CD4-positive, alpha-beta T cell treated with Interleukin-17A for 4 hours (primary cell): ENCODE measurements at regions not wholly inside any gene's neighbourhood (a gene's known extent, or its start where the extent isn't known, plus 50 kb on each side); places are given as distances from the start of the nearest gene placed in this dataset.

Experiments
- DNase-seq: peaks from one replicate; pipeline ENCODE4 v3.0.0-alpha.2; 2020; ENCODE audit warnings: mixed read lengths

- DNase-seq: no peak
These were observed 151.3 kb upstream of the TNRC6C start for GRCh38 chr17:77807051-77807745.

GRCh38 chr17:77807746-77808441 is 150.6 kb upstream of the TNRC6C start:
- no peak for DNase-seq

DNA sequence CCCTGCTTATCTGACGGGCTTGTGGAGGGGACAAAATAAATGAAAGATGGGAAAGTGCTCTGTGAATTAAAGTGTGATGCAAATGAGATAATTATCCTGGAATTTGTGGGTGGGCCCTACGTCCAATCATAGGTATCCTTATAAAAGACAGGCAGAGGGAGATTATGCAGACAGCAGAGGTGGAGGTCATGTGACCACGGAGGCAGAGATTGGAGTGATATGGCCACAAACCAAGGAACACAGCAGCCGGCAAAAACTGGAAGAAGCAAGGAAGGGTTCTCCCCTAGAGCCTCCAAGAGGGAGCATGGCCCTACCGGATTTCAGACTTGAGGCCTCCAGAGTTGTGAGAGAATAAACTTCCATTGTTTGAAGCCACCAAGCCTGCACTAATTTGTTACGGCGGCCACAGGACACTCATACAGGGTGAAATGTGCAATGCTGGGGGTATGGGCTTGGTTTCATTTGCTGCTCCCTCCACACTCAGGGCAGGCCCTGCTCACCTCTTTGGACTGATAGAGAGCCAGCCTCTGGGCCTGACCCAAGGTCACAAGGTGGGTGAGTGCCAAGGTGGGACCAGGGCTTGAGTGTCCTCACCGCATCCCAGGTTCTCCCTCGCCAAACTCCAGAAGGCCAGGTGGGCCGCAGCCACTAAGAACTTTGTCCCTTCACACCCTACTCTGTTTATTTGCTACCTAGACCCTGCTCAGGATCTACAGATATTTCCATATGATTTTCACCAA is 149.6 kb upstream of the TNRC6C start:
- no peak for DNase-seq

- no peak for DNase-seq
These were observed 148.7 kb upstream of the TNRC6C start for GRCh38 chr17:77809814-77810213.

DNA sequence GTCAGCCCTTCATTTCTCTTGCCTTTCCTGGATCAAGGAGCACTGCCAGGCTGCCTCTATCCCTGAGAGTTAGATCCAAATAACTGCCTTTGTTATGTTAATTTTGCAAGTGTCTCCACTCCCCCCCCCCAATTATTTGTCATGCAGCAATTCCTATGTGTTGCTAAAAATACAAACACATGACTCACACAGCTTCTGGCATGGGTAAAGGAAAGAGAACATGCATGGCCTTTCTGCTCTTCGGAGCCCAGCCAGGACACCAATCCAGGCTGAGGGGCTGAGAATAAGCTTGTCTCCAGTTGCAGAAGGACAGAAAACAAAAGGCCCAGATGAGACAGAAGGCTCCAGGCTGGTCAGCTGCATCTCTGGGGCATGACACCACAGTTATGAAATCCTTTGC is 148.0 kb upstream of the TNRC6C start:
- DNase-seq: no peak

GRCh38 chr17:77811521-77811920 is 147.0 kb upstream of the TNRC6C start:
- no peak for DNase-seq

GRCh38 chr17:77814091-77814772 is 144.3 kb upstream of the TNRC6C start:
- DNase-seq: no peak

DNA sequence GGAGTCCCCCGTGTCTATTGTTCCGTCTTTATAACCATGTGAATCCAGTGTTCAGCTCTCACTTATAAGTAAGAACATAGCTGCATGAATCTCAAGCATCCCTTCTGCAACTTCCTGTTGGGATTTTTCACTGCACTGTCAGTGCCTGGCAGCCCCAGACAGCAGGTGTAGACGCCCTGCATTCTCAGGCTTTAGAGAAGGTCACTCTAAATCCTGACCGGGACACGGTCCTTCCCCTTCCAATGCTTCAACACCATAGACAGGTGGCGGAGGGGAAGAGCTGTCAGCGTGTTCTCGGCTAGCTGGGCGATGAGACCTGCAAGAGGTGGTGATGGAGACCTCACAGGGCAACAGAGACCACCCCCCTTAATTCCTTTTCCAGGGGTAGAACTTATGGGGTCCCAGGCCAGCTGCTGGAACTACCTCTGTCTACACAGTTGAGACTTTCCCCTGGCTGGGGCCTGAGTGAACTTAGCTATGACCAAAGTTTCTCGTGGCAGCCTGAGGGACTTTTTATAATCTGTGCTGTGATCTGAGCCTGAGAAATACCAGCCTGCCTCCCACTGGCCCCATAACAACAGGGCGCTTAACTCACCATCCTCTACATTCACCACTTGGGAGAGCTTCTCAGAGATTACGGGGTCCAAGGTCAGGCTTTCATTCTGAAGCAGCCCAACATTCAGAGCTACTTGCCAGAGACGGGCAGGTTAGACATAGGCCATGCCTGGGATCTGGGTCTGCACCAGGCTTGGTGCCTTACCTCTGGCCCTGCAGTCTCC is 143.2 kb upstream of the TNRC6C start:
- no peak for DNase-seq

- DNase-seq: no peak
These were observed 140.6 kb upstream of the TNRC6C start for GRCh38 chr17:77817953-77818352.

- no peak for DNase-seq
These were observed 139.0 kb upstream of the TNRC6C start for GRCh38 chr17:77819497-77819896.

GRCh38 chr17:77821114-77821513 is 137.4 kb upstream of the TNRC6C start:
- no peak for DNase-seq

DNA sequence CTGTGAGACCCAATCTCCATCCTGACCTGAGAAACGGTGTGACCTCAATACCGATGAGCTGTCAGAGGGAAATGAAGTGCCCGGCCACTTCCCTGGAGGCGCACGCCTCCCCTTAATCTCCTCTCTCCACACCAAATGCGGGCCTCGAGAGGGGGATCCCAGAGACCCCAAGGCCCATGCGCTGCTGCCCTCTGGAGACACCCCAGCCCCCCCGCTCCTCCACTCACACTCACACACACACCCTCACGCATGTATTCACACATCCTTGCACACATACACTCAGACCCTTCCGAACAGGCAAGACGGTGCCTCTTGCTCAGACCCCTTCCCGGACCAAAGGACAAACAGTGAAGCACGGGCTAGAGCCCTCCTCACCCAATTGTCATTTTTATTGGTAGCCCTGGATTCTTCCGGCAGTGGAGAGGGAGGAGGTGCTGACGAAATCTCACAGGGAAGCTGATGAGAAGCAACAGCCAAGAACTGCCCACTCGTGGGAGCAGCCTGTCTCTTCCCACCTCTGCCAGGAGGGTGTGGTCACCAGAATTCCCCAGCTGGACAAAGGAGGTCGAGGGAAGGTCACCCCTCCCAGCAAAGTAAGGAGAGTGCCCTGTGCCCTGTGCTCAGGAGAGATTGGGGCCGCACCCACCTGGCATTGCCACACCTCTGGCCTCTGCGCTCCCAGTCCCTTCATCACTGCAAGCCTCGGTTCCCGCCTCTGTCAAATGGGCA is 136.0 kb upstream of the TNRC6C start:
- DNase-seq: no peak

- DNase-seq: no peak
These were observed 134.3 kb upstream of the TNRC6C start for GRCh38 chr17:77824102-77824779.

- DNase-seq: no peak
These were observed 133.7 kb upstream of the TNRC6C start for GRCh38 chr17:77824780-77825280.

DNA sequence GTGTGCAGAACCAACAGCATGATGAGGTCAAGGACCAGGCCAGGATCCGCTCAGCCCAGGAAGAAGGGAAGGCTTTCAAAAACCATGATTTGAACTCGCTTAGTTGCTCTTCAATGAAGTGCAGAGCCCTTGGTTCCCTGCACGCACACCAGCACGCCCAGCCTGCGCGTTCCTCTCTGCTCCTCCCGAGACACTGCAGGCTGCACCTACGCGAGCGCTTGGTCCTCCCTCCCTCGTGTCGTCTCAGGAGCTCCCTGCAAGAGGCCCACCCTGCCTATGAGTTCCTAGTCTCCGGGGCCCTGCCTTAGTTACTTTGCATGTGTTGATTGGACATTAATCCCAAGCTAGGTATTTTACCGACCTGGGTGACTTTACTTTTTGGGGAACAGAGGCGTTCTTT is 132.9 kb upstream of the TNRC6C start:
- DNase-seq: no peak

DNA sequence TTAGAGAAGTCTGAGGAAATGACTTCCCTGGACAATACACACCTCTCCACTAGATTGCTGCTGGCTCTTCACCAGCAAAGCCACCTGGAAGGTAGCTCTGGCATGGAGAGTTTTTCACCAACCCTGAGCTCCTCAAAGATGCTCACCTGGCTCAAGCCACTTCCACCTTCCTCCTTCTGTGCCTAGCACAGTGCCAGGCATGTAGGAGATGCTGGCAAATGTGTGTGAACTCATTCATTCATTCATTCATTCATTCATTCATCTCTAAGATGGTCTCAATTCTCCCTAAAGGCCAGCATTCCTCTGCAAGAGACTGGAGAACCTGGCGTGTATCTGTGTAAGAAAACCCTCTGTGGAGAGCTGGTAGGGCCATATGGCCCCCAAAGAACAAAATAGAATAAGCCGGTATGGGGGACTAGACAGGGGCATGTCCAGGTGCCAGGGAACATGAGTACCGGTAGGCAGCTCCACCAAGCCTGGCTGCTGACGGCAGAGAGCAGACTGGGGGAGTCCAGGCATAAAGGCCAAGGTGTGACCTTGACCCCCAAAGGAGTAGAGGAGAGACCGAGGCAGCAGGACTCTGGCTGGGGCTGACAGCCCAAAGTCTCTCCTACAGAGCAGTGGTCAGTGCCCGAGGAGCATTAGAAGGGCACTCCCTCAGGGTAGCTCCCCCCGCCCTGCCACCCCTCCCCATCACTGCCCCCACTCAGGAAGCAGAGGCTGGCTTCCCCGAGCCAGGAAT is 132.2 kb upstream of the TNRC6C start:
- DNase-seq: no peak

DNA sequence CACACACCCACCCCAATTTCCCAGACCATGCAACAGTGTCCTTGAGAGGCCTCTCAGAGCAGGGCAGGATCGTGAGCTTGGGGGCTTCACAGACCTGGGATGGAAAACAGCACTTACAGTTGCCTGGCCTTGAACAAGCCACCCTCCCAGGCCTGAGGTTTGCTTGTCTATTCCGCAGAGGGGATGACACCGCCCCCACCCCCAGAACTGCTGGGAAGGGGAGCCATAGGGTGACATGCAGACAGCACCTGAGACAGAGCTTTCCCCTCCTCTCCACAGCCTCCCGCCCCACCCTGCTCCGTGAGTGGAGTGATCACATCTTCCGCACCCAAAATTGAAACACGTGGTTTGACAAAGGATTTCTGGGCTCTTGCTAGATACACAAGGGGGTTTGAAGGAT is 131.5 kb upstream of the TNRC6C start:
- DNase-seq: no peak

- DNase-seq: no peak
These were observed 131.0 kb upstream of the TNRC6C start for GRCh38 chr17:77827511-77827910.

DNA sequence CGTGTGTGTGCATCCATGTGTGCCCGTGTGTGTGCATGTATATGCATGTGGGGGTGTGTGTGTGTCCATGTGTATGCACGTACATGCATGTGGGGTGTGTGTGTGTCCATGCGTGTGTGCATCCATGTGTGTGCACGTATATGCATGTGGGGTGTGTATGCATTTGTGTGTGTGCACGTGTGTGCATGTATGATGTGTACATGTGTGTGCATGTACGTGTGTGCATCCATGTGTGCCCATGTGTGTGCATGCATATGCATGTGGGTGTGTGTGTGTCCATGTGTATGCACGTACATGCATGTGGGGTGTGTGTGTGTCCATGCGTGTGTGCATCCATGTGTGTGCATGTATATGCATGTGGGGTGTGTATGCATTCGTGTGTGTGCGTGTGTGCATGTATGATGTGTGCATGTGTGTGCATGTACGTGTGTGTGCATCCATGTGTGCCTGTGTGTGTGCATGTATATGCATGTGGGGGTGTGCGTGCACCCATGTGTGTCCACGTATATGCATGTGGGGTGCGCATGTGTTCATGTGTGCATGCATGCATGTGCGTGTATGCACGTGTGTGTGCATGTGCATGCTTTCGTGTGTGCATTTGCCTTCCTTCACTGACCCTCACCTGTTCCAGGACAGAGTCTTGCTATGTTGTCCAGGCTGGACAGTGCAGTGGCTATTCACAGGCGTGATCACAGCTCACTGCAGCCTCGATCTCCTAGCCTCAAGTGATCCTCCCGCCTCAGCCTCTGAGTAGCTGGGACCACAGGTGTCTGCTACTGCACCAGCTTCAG is 129.6 kb upstream of the TNRC6C start:
- DNase-seq: no peak
